Progenitor cell of endocrine pancreas (in vitro differentiated cells): ENCODE measurements at regions not wholly inside any gene's neighbourhood (a gene's known extent, or its start where the extent isn't known, plus 50 kb on each side); places are given as distances from the start of the nearest gene placed in this dataset.

Experiments
- DNase-seq: peaks from one replicate; pipeline ENCODE4 v3.0.0; 2021; ENCODE audit warnings: low spot score; ENCODE audit not compliant: unreplicated experiment
- H3K27ac Mint-ChIP-seq: 2 replicates; pipeline ENCODE4 v1.8.0; 2021; ENCODE audit warnings: mild to moderate bottlenecking, moderate library complexity, mixed read lengths
- H3K27me3 Mint-ChIP-seq: 2 replicates; pipeline ENCODE4 v1.8.0; 2021; ENCODE audit warnings: mixed read lengths
- H3K36me3 Mint-ChIP-seq: 2 replicates; pipeline ENCODE4 v1.8.0; 2022; ENCODE audit warnings: mixed read lengths; ENCODE audit not compliant: insufficient read depth
- H3K4me1 Mint-ChIP-seq: 2 replicates; pipeline ENCODE4 v1.8.0; 2021; ENCODE audit warnings: low read depth, mixed read lengths
- H3K4me3 Mint-ChIP-seq: 2 replicates; pipeline ENCODE4 v1.8.0; 2021; ENCODE audit warnings: low read depth, mild to moderate bottlenecking, moderate library complexity, mixed read lengths
- H3K9me3 Mint-ChIP-seq: 2 replicates; pipeline ENCODE4 v1.8.0; 2021; ENCODE audit warnings: low read depth, mixed read lengths
- CTCF ChIP-seq: fragments of 200-600 bp; sonication (generic); IDR thresholded peaks from one replicate; pipeline ENCODE4 v1.5.0; 2021; ENCODE audit warnings: antibody characterized with exemption, mild to moderate bottlenecking; ENCODE audit not compliant: unreplicated experiment

GRCh38 chr2:221816566-221816965 is 244.5 kb upstream of the EPHA4 start:
- Mint-ChIP-seq H3K36me3 (no peaks in the 10 kb centered on the region), H3K27ac (peak overlapping the region; percentile 41), H3K27me3 (no peaks in the 10 kb centered on the region), H3K4me3 (no peak overlapping the region), H3K4me1 (peaks cover 3% of the 10 kb centered on the region), H3K9me3 (no peaks in the 10 kb centered on the region)
- no peak for DNase-seq
- no peak for TF ChIP-seq CTCF

GRCh38 chr2:221810650-221811049 is 238.5 kb upstream of the EPHA4 start:
- peaks cover 3% of the 10 kb centered on the region for H3K9me3 Mint-ChIP-seq
- no peak for DNase-seq
- no peaks in the 10 kb centered on the region for H3K27me3 Mint-ChIP-seq
- H3K4me1 Mint-ChIP-seq = peaks cover 2% of the 10 kb centered on the region
- H3K4me3 Mint-ChIP-seq = no peak overlapping the region
- H3K27ac Mint-ChIP-seq = no peak overlapping the region
- H3K36me3 Mint-ChIP-seq = no peaks in the 10 kb centered on the region
- TF ChIP-seq CTCF = no peak

GRCh38 chr2:221810245-221810644 is 238.1 kb upstream of the EPHA4 start:
- Mint-ChIP-seq H3K4me3 (no peak overlapping the region), H3K4me1 (peaks cover 3% of the 10 kb centered on the region), H3K27me3 (no peaks in the 10 kb centered on the region), H3K9me3 (peaks cover 3% of the 10 kb centered on the region), H3K27ac (peak overlapping the region; percentile 23), H3K36me3 (no peaks in the 10 kb centered on the region)
- no peak for DNase-seq
- no peak for TF ChIP-seq CTCF

- TF ChIP-seq CTCF = no peak
- Mint-ChIP-seq H3K27ac (no peak overlapping the region), H3K4me3 (no peak overlapping the region), H3K36me3 (no peaks in the 10 kb centered on the region), H3K9me3 (peaks cover 3% of the 10 kb centered on the region), H3K27me3 (no peaks in the 10 kb centered on the region), H3K4me1 (peaks cover 7% of the 10 kb centered on the region)
- no peak for DNase-seq
Observed at GRCh38 chr2:221808488-221808887, 236.4 kb upstream of the EPHA4 start.

GRCh38 chr2:221807706-221808105 is 235.6 kb upstream of the EPHA4 start:
- TF ChIP-seq CTCF = no peak
- Mint-ChIP-seq H3K4me3 (no peak overlapping the region), H3K27me3 (no peaks in the 10 kb centered on the region), H3K9me3 (peaks cover 3% of the 10 kb centered on the region), H3K27ac (no peak overlapping the region), H3K4me1 (peaks cover 7% of the 10 kb centered on the region), H3K36me3 (no peaks in the 10 kb centered on the region)
- DNase-seq = no peak
